Muscle layer of colon (tissue), 2 donors: ENCODE measurements at regions not wholly inside any gene's neighbourhood (a gene's known extent, or its start where the extent isn't known, plus 50 kb on each side); places are given as distances from the start of the nearest gene placed in this dataset.

Experiments used
- H3K27ac ChIP-seq: one replicate; pipeline ENCODE4 v1.7.0; 2013; ENCODE audit warnings: low read depth, mild to moderate bottlenecking, low read length, moderate library complexity
- H3K27me3 ChIP-seq, 2 donors: one replicate each; pipeline ENCODE4 v1.7.0; 2013; ENCODE audit warnings: low read length in 2 of 2, mild to moderate bottlenecking in 2 of 2; ENCODE audit not compliant: insufficient read depth in 2 of 2, control insufficient read depth in 1 of 2
- H3K36me3 ChIP-seq: one replicate; pipeline ENCODE4 v1.7.0; 2013; ENCODE audit warnings: mild to moderate bottlenecking, low read length; ENCODE audit not compliant: insufficient read depth
- H3K4me1 ChIP-seq: one replicate; pipeline ENCODE4 v1.7.0; 2013; ENCODE audit warnings: mild to moderate bottlenecking, low read length; ENCODE audit not compliant: insufficient read depth
- H3K4me3 ChIP-seq, 2 donors: one replicate each; pipeline ENCODE4 v1.7.0; 2013; ENCODE audit warnings: low read length in 2 of 2, low read depth in 1 of 2, mild to moderate bottlenecking in 1 of 2, moderate library complexity in 1 of 2
- H3K9ac ChIP-seq: one replicate; pipeline ENCODE4 v1.7.0; 2013; ENCODE audit warnings: low read length
- H3K9me3 ChIP-seq: one replicate; pipeline ENCODE4 v1.7.0; 2013; ENCODE audit warnings: mild to moderate bottlenecking, low read length
- donor health status: abdominal sarcoma.
- donor health status: Adenocarcinoma of cecum.

DNA sequence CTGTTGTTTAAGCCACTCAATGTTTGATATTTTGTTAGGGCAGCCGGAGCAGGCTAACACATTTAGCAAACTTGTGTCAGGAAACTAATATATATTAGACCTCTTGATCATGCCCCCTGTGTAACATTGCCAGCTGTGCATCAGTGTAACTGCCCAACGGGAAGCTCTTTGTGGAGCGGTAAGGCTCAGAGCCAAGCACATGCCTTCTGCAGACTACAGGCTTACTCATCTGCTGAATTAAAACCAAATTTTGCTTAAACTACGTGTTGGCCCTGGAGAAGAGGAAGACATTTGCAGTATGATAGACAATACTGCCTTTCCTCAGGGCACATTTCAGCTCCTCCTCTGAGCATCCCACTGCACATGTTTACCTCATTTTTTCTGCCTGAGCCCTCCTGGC, 50.5 kb upstream of the KCNMB2 start:
- no peak overlapping the region for H3K9ac ChIP-seq
- no peaks in the 10 kb centered on the region for H3K9me3 ChIP-seq
- H3K27ac ChIP-seq = no peak overlapping the region
- H3K4me3 ChIP-seq = no peak overlapping the region
- H3K27me3 ChIP-seq = no peaks in the 10 kb centered on the region
- H3K4me1 ChIP-seq = no peaks in the 10 kb centered on the region
- no peaks in the 10 kb centered on the region for H3K36me3 ChIP-seq
